Jurkat, Clone E6-1 (cell line): ENCODE measurements at regions not wholly inside any gene's neighbourhood (a gene's known extent, or its start where the extent isn't known, plus 50 kb on each side); places are given as distances from the start of the nearest gene placed in this dataset.

ENCODE experiments used
- DNase-seq: peaks from one replicate; pipeline ENCODE4 v3.0.0-alpha.2; 2011; ENCODE audit warnings: low read depth, low spot score
- H3K4me3 ChIP-seq: 2 replicates; pipeline ENCODE4 v1.5.1; 2011; ENCODE audit warnings: mild to moderate bottlenecking, low read length, control low read depth, moderate library complexity

GRCh38 chr4:104870495-104871233 is 276.0 kb upstream of the TET2 start:
- DNase-seq: no peak

GRCh38 chr4:104878936-104879335 is 267.7 kb upstream of the TET2 start:
- H3K4me3 ChIP-seq: no peak overlapping the region
- no peak for DNase-seq

More at GRCh38 chr4:104870495-104871233, 276.0 kb upstream of the TET2 start:
- no peak overlapping the region for H3K4me3 ChIP-seq

GRCh38 chr4:104879367-104879766 is 267.3 kb upstream of the TET2 start:
- H3K4me3 ChIP-seq: no peak overlapping the region
- no peak for DNase-seq

- DNase-seq: no peak
- H3K4me3 ChIP-seq: no peak overlapping the region
Measured at GRCh38 chr4:104879854-104880253, 266.8 kb upstream of the TET2 start.

- no peak overlapping the region for H3K4me3 ChIP-seq
- DNase-seq: no peak
Measured at GRCh38 chr4:104881136-104881886, 265.4 kb upstream of the TET2 start.

- no peak for DNase-seq
- H3K4me3 ChIP-seq: no peak overlapping the region
Measured at GRCh38 chr4:104890598-104891275, 255.9 kb upstream of the TET2 start.

- H3K4me3 ChIP-seq: no peak overlapping the region
- no peak for DNase-seq
Measured at GRCh38 chr4:104896660-104897645, 249.7 kb upstream of the TET2 start.

GRCh38 chr4:104899863-104900262 is 246.8 kb upstream of the TET2 start:
- no peak overlapping the region for H3K4me3 ChIP-seq
- no peak for DNase-seq

GRCh38 chr4:104901438-104901837 is 245.2 kb upstream of the TET2 start:
- H3K4me3 ChIP-seq: no peak overlapping the region
- DNase-seq: no peak

GRCh38 chr4:104901961-104902605 is 244.6 kb upstream of the TET2 start:
- DNase-seq: no peak
- H3K4me3 ChIP-seq: no peak overlapping the region

- DNase-seq: no peak
- H3K4me3 ChIP-seq: no peak overlapping the region
Measured at GRCh38 chr4:104905065-104905464, 241.6 kb upstream of the TET2 start.

- no peak overlapping the region for H3K4me3 ChIP-seq
- DNase-seq: no peak
Measured at GRCh38 chr4:104905546-104905945, 241.1 kb upstream of the TET2 start.

GRCh38 chr4:104906276-104906675 is 240.4 kb upstream of the TET2 start:
- no peak overlapping the region for H3K4me3 ChIP-seq
- DNase-seq: no peak

GRCh38 chr4:104907074-104907649 is 239.5 kb upstream of the TET2 start:
- DNase-seq: no peak

GRCh38 chr4:104907991-104908390 is 238.7 kb upstream of the TET2 start:
- DNase-seq: no peak
- H3K4me3 ChIP-seq: no peak overlapping the region

More at GRCh38 chr4:104907074-104907649, 239.5 kb upstream of the TET2 start:
- H3K4me3 ChIP-seq: no peak overlapping the region

- no peak overlapping the region for H3K4me3 ChIP-seq
- no peak for DNase-seq
Measured at GRCh38 chr4:104909376-104909775, 237.3 kb upstream of the TET2 start.

- DNase-seq: no peak
- no peak overlapping the region for H3K4me3 ChIP-seq
Measured at GRCh38 chr4:104912518-104912917, 234.2 kb upstream of the TET2 start.

- DNase-seq: no peak
- H3K4me3 ChIP-seq: no peak overlapping the region
Measured at GRCh38 chr4:104915373-104915772, 231.3 kb upstream of the TET2 start.
